GM12874 (cell line): ENCODE measurements at regions not wholly inside any gene's neighbourhood (a gene's known extent, or its start where the extent isn't known, plus 50 kb on each side); places are given as distances from the start of the nearest gene placed in this dataset.

Source experiments
- TF ChIP-seq, protein P1 (sequence below): IDR thresholded peaks from 2 replicates; pipeline ENCODE4 v1.5.1; 2011; ENCODE audit warnings: low read depth, mild to moderate bottlenecking, control low read depth, low read length, moderate library complexity; ENCODE audit not compliant: insufficient read depth

DNA sequence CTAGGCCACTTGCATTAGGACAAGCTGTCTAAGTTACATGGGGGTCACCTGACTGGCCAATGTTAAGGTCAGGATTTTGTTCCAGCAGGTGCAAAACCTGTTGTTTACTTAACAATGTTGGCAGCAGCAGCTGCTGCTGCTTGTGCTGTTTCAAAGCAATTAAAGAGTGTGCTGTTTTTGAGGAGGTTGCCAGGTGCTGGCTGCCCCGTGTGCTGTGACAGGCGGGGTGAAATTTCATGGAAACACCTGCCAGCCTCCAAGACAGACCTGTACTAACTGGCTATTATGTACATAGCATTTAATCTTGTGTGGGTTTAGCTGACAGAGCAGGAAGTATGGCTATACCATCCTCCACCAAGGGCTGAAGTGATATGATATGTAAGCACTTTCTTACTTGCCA is 224.9 kb downstream of the ASXL3 start:
- TF ChIP-seq, protein P1, sequence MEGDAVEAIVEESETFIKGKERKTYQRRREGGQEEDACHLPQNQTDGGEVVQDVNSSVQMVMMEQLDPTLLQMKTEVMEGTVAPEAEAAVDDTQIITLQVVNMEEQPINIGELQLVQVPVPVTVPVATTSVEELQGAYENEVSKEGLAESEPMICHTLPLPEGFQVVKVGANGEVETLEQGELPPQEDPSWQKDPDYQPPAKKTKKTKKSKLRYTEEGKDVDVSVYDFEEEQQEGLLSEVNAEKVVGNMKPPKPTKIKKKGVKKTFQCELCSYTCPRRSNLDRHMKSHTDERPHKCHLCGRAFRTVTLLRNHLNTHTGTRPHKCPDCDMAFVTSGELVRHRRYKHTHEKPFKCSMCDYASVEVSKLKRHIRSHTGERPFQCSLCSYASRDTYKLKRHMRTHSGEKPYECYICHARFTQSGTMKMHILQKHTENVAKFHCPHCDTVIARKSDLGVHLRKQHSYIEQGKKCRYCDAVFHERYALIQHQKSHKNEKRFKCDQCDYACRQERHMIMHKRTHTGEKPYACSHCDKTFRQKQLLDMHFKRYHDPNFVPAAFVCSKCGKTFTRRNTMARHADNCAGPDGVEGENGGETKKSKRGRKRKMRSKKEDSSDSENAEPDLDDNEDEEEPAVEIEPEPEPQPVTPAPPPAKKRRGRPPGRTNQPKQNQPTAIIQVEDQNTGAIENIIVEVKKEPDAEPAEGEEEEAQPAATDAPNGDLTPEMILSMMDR: no peak
